T-helper 1 cell (primary cell): ENCODE measurements at regions not wholly inside any gene's neighbourhood (a gene's known extent, or its start where the extent isn't known, plus 50 kb on each side); places are given as distances from the start of the nearest gene placed in this dataset.

Experiments used
- DNase-seq, 5 donors: peaks; one replicate each; pipeline ENCODE4 v3.0.0-alpha.2; 2012 to 2020

GRCh38 chr4:24144381-24144780 is 254.5 kb upstream of the PPARGC1A start:
- DNase-seq, result no peak

- no peak for DNase-seq
Observed at GRCh38 chr4:24143741-24144140, 253.9 kb upstream of the PPARGC1A start.

DNA sequence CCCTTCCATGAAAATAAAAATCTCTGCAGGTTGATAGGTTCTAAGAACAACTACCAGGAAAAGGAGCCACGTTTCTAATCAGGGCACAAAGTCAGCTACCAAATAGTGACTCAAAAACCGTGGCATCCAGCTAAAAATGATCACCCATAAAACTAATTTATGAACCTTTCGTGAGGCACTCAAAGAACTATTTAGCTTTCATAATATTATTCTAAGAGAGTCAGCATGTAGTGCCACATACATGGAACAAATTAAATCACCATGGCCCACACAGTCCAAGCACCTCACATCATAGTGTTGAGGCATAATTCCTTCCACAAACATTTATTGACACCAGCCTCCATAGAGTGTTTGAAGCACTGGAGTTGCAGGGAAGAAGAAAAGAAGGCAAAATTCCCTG is 252.0 kb upstream of the PPARGC1A start:
- DNase-seq, result no peak

- no peak for DNase-seq
Observed at GRCh38 chr4:24140892-24141291, 251.0 kb upstream of the PPARGC1A start.

- DNase-seq, result no peak
Observed at GRCh38 chr4:24137671-24138601, 248.1 kb upstream of the PPARGC1A start.

DNA sequence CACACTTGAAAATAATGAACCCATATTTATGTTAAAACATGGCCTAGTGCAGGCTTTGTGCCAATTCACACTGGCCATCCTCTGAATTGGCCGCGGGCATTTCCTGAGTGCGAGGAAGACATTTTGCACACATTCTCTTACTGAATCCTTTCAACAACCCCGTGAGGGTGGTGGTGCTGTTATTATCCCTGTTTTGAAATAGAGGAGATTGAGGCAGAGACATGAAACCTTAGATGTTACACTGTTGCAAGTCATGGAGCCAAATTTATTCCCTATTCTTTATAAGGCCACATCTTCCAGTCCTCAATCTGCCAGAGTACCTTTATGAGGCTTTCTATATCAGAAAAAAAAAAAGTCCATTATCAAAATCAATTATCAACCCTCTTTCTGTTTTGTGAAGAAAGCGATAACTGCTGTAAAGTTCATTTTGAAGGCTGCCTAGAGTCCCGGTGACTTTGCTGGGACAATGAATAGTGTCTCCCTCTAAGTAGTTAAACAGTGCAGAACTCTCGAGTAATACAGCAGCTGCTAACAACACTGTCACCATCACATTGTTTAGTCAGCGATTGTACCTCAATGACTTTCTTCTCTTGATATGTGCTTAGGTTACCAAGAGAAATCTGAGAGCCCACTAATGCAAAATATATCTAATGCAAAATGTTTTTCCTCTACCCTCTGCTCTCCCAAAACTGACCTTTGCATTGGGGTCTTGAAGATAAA is 242.3 kb upstream of the PPARGC1A start:
- no peak for DNase-seq

- no peak for DNase-seq
Observed at GRCh38 chr4:24130637-24131036, 240.8 kb upstream of the PPARGC1A start.

- DNase-seq, result no peak
Observed at GRCh38 chr4:24126776-24127175, 236.9 kb upstream of the PPARGC1A start.

GRCh38 chr4:24121395-24122175 is 231.7 kb upstream of the PPARGC1A start:
- DNase-seq, result no peak

DNA sequence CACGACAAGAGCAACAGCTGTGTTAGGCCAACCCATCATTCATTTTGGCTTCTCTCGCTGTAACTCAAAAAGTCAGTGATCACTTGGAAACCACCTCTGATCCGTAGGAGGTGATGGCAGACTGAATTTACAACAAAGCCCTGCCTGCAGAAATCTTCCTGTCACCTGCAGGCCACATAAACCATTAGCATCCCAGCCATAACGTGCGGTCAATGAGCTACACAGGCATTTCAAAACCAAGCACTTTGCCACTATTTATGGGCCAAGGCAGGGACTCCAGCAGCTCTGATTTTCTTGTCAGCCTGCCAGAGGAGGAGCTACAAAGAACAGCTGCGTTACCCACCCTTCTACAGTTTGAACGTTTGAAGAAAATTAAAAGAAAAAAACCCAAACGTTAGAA is 228.1 kb upstream of the PPARGC1A start:
- DNase-seq, result no peak

DNA sequence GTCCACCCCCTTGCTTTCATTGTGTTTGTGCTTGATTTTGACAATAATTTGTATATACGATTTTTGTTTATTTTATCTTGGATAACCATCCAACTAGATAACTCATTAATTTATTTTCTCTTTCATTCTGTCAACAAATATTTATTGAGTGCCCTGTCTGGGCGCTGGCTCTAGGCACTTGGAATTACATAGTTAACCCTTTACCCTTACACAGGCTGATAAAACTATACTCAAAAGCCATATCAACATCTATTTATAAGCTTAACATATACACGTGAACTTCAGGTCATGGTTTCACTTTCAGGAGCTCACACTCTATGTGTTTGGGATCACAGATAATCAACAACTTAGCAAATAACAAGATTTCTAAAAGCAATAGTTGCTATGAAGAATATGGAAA is 226.3 kb upstream of the PPARGC1A start:
- no peak for DNase-seq

- no peak for DNase-seq
Observed at GRCh38 chr4:24114919-24115500, 225.2 kb upstream of the PPARGC1A start.

GRCh38 chr4:24114444-24114843 is 224.6 kb upstream of the PPARGC1A start:
- DNase-seq, result no peak

DNA sequence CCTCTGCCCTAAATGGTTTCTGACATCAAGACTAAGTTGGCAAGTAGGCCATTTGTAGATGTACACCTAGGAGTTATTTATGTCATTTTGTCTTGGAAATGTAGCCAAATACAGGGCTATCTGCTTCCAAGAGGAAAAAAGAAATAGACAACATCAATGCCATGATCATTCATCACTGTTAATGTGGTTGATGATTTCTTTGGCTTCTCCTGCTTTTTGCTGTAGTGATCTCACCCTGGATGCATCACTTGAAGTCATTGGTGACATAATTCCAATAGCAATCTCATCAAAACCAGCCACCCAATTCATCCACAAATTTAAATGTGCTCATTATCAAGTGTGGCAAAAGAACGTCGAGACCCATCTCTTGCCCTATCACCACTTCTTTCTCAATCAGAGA is 222.6 kb upstream of the PPARGC1A start:
- no peak for DNase-seq

- DNase-seq, result no peak
Observed at GRCh38 chr4:24108567-24108966, 218.7 kb upstream of the PPARGC1A start.

DNA sequence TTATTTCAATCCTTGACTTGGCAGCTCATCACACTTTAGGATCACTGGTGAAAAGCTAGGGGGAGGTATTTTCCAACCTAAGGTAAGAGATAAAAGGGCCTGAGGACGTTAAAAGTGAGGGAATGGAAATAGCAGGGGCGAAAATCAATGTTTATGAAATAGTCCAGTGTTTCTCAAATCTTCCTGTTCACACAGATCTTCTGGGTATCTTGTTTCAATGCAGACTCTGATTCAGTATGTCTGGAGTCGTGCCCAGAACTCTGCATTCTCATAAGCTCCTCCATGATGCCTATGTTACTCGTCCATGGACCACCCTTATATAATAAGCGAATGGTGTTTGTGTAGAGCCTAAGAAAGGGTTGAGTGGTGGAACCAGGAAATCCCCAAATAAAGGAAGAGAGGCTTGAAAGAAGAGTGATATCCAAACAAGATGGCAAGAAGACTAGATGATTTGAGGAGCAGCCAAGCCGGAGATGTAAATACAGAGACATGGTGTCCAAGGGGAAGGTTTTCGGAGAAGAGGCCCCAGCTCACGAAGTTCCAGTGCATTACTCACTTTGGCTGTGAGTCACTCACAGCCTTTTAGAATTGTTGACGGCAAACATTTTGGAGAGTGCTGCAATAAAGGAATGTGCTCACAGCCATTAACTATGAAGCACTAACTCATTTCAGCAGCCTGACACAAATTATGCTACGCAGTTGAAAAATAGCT is 215.6 kb upstream of the PPARGC1A start:
- DNase-seq, result no peak

GRCh38 chr4:24104158-24104565 is 214.3 kb upstream of the PPARGC1A start:
- DNase-seq, result no peak

GRCh38 chr4:24103434-24104157 is 213.7 kb upstream of the PPARGC1A start:
- DNase-seq, result no peak

DNA sequence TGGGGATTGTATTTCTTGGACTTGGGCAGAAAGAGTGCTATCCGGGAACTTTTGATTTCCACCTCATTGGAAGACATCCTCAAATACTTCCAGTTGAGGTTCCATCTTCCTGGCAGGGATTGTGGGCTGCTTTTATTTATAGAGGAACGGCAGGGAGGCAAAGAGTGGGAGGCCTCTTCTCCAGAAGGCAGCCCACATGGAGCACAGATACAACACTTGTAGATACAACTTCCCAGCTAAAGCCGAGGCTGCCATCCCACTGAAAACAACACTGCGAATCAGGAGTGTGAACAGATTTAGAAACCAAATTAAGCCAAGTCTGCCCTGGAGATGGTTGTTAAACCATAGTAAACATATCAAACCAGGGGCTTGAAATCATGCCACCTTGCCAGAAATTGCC is 212.8 kb upstream of the PPARGC1A start:
- no peak for DNase-seq

DNA sequence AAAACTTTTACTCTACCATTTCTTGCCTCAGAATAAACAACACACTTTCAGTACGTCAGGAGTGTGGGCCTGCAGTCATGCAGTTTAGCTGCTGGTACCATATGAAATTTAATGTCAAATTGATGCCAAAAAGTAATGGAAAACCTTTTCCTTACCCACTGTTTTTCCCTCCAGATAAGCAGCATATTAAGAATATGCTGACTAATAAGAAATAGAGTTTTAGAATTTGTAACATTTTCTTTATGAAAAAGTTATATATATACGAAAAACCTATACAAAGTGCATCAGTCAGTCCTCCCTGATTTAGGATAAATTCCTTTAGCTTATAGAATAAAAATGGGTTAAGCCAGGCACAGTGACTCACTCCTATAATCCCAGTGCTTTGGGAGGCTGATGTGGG is 206.8 kb upstream of the PPARGC1A start:
- no peak for DNase-seq

DNA sequence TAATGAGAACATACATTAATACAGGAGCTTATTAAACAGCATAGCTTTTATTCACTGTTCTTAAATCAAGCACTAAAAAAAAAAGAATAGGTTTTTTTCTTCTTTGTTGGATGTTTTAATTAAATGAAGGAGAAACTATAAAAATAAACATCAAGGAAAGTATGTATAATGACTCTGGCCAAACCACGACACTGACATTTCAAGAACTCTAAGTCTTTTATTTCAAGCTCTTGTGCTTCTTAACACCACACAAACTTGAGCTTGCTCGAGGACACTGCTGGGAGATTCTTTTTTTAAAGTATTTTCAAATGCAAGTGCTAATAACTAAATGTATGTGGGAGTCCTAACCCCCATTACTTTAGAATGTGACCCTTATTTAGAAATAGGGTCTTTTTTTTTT is 204.9 kb upstream of the PPARGC1A start:
- DNase-seq, result no peak

- no peak for DNase-seq
Observed at GRCh38 chr4:24093446-24093845, 203.6 kb upstream of the PPARGC1A start.
